ENCODE measurements at regions not wholly inside any gene's neighbourhood (a gene's known extent, or its start where the extent isn't known, plus 50 kb on each side); places are given as distances from the start of the nearest gene placed in this dataset.

- DNase-seq (ENCODE audit: low spot score) (no peak), ATAC-seq (ENCODE audit: insufficient number of reproducible peaks, low FRiP score, low read depth) (no peak)
- H3K27me3 ChIP-seq (replicated peaks; ENCODE audit: insufficient read depth) = no peaks in the 10 kb centered on the region
- no peaks in the 10 kb centered on the region for H3K9me3 ChIP-seq
- no peaks in the 10 kb centered on the region for H3K4me1 ChIP-seq (ENCODE audit: control insufficient read depth in 1 of 2, low read depth in 2 of 2)
- no peak overlapping the region for H3K4me3 ChIP-seq
- no peak overlapping the region for H3K27ac ChIP-seq
- TF ChIP-seq, protein P1, sequence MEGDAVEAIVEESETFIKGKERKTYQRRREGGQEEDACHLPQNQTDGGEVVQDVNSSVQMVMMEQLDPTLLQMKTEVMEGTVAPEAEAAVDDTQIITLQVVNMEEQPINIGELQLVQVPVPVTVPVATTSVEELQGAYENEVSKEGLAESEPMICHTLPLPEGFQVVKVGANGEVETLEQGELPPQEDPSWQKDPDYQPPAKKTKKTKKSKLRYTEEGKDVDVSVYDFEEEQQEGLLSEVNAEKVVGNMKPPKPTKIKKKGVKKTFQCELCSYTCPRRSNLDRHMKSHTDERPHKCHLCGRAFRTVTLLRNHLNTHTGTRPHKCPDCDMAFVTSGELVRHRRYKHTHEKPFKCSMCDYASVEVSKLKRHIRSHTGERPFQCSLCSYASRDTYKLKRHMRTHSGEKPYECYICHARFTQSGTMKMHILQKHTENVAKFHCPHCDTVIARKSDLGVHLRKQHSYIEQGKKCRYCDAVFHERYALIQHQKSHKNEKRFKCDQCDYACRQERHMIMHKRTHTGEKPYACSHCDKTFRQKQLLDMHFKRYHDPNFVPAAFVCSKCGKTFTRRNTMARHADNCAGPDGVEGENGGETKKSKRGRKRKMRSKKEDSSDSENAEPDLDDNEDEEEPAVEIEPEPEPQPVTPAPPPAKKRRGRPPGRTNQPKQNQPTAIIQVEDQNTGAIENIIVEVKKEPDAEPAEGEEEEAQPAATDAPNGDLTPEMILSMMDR (IDR thresholded peaks at IDR 0.05) = no peak
- H3K36me3 ChIP-seq = no peaks in the 10 kb centered on the region
These were observed 244.6 kb downstream of the AASDHPPT start for GRCh38 chr11:106322106-106322505.

- TF ChIP-seq, protein P1 (IDR thresholded peaks at IDR 0.05) = no peak
- H3K4me1 ChIP-seq (ENCODE audit: control insufficient read depth in 1 of 2, low read depth in 2 of 2) = no peaks in the 10 kb centered on the region
- H3K27ac ChIP-seq = no peak overlapping the region
- ATAC-seq (ENCODE audit: insufficient number of reproducible peaks, low FRiP score, low read depth) (no peak), DNase-seq (ENCODE audit: low spot score) (no peak)
- H3K36me3 ChIP-seq = no peaks in the 10 kb centered on the region
- H3K4me3 ChIP-seq = no peak overlapping the region
- H3K27me3 ChIP-seq (replicated peaks; ENCODE audit: insufficient read depth) = no peaks in the 10 kb centered on the region
- no peaks in the 10 kb centered on the region for H3K9me3 ChIP-seq
These were observed 248.6 kb downstream of the AASDHPPT start for GRCh38 chr11:106326087-106326486.

DNA sequence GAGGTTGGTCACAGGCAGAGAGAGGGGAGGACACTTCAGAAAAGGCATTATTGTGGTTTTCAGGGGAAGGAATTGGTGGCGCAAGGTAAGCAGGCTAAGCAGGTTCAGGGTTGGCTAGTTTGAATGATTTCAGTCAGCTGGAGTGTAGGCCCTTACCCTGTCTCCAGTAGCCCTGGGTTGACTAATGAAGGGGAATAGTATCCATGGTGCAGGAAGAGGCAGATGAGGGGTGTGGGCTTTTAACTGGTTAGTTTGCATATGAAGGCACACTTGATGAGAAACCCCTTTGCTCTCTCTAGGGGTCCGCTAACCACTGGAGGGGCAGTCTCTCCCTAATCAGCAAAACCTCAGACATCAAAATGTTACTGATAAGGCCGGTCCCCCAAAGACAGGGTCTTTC lies 249.7 kb downstream of the AASDHPPT start:
- Histone ChIP-seq H3K9me3 (no peaks in the 10 kb centered on the region), H3K36me3 (no peaks in the 10 kb centered on the region), H3K27me3 (replicated peaks; ENCODE audit: insufficient read depth) (no peaks in the 10 kb centered on the region), H3K4me1 (ENCODE audit: control insufficient read depth in 1 of 2, low read depth in 2 of 2) (no peaks in the 10 kb centered on the region), H3K4me3 (no peak overlapping the region), H3K27ac (no peak overlapping the region)
- ATAC-seq (ENCODE audit: insufficient number of reproducible peaks, low FRiP score, low read depth) = no peak
- TF ChIP-seq, protein P1 (IDR thresholded peaks at IDR 0.05) = no peak
- DNase-seq (ENCODE audit: low spot score) = no peak

- Histone ChIP-seq H3K9me3 (no peaks in the 10 kb centered on the region), H3K36me3 (no peaks in the 10 kb centered on the region), H3K27ac (no peak overlapping the region), H3K4me3 (no peak overlapping the region), H3K4me1 (ENCODE audit: control insufficient read depth in 1 of 2, low read depth in 2 of 2) (no peaks in the 10 kb centered on the region), H3K27me3 (replicated peaks; ENCODE audit: insufficient read depth) (no peaks in the 10 kb centered on the region)
- TF ChIP-seq, protein P1 (IDR thresholded peaks at IDR 0.05) = no peak
- no peak for ATAC-seq (ENCODE audit: insufficient number of reproducible peaks, low FRiP score, low read depth)
- DNase-seq (ENCODE audit: low spot score) = no peak
These were observed 250.2 kb downstream of the AASDHPPT start for GRCh38 chr11:106327637-106328036.

DNA sequence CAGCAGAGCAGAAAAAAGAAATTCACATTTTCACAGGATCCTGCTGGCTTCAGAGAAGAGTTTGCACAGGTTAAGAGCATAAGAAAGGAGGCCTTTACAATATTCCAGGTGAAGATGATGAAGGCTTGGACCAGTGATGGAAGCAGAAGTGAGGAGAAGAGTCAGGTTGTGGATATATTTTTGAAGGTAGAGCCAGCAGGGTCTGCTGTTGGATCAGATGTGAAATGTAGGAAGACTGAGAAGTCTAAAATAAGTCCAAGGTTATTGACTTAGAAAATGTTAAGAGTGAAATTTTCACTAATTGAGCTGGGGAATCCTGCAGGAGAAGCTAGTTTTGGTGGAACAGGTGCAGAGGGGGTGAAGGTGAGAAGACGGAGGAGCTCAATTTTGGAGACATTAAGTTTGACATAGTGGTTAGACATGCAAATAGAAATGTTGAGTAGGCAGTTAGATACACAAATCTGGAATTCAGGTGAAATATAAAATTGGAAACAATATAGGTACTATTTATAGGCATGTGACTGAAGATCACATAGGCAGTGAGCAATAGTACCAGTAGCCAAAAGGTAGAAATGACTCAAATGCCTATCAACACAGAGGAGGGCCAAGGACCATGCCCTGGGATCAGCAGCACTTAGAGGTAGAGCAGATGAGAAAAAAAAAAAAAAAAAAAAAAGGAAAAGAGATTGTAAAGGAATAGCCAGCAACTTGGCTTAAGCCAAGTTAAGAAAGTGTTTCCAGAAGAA lies 252.0 kb downstream of the AASDHPPT start:
- TF ChIP-seq, protein P1 (IDR thresholded peaks at IDR 0.05) = no peak
- DNase-seq (ENCODE audit: low spot score) (no peak), ATAC-seq (ENCODE audit: insufficient number of reproducible peaks, low FRiP score, low read depth) (no peak)
- Histone ChIP-seq H3K27ac (no peak overlapping the region), H3K9me3 (no peaks in the 10 kb centered on the region), H3K27me3 (replicated peaks; ENCODE audit: insufficient read depth) (no peaks in the 10 kb centered on the region), H3K36me3 (no peaks in the 10 kb centered on the region), H3K4me1 (ENCODE audit: control insufficient read depth in 1 of 2, low read depth in 2 of 2) (no peaks in the 10 kb centered on the region), H3K4me3 (no peak overlapping the region)
